ENCODE measurements at regions not wholly inside any gene's neighbourhood (a gene's known extent, or its start where the extent isn't known, plus 50 kb on each side); places are given as distances from the start of the nearest gene placed in this dataset.
"Not testable (repeated sequence)": the region's sequence is repeated elsewhere in the genome, so short reads cannot be mapped to it uniquely, and the experiment has no call there.

- TF ChIP-seq CTCF, POLR2A (IDR thresholded peaks at IDR 0.05): not testable (repeated sequence)
Observed at GRCh38 chr21:6034124-6034678, 4487.2 kb upstream of the TPTE start.
